Thymus (tissue), 11 donors: ENCODE measurements at regions not wholly inside any gene's neighbourhood (a gene's known extent, or its start where the extent isn't known, plus 50 kb on each side); places are given as distances from the start of the nearest gene placed in this dataset.

ENCODE experiments used
- DNase-seq, 9 donors: peaks; one replicate each; pipeline ENCODE4 v3.0.0-alpha.2; 2013; ENCODE audit warnings: low spot score in 9 of 9, low read depth in 6 of 9, missing footprints in 1 of 9
- H3K27ac ChIP-seq, 2 donors: one replicate each; pipeline ENCODE4 v1.5.1; 2013; ENCODE audit warnings: control low read depth in 1 of 2, low read depth in 1 of 2, low read length in 1 of 2, mild to moderate bottlenecking in 1 of 2, moderate library complexity in 1 of 2
- H3K27me3 ChIP-seq, 2 donors: one replicate each; pipeline ENCODE4 v1.5.1; 2013; ENCODE audit warnings: low read length in 1 of 2; ENCODE audit not compliant: control insufficient read depth in 2 of 2, insufficient read depth in 1 of 2
- H3K36me3 ChIP-seq, 2 donors: one replicate each; pipeline ENCODE4 v1.5.1; 2013; ENCODE audit warnings: low read length in 1 of 2, mild to moderate bottlenecking in 1 of 2, moderate library complexity in 1 of 2; ENCODE audit not compliant: control insufficient read depth in 2 of 2, insufficient read depth in 2 of 2
- H3K4me1 ChIP-seq, 2 donors: one replicate each; pipeline ENCODE4 v1.5.1; 2013; ENCODE audit warnings: low read length in 2 of 2; ENCODE audit not compliant: control insufficient read depth in 2 of 2, insufficient read depth in 2 of 2
- H3K4me3 ChIP-seq, 2 donors: one replicate each; pipeline ENCODE4 v1.5.1; 2013; ENCODE audit warnings: low read length in 2 of 2, control low read depth in 1 of 2, mild to moderate bottlenecking in 1 of 2
- H3K9me3 ChIP-seq, 2 donors: one replicate each; pipeline ENCODE4 v1.5.1; 2013; ENCODE audit warnings: low read length in 1 of 2, mild to moderate bottlenecking in 1 of 2; ENCODE audit not compliant: control insufficient read depth in 2 of 2, insufficient read depth in 1 of 2
- WGBS: extraction: QIAGEN DNeasy Blood & Tissue Kit; methylation state at CpG from one replicate; pipeline ENCODE4 v1.1.7; 2013; 5-methylcytosine and 5-hydroxymethylcytosine counted together
- donor health status: healthy.

GRCh38 chr12:75974323-75975187 lies 57.0 kb downstream of the PHLDA1 start:
- H3K27me3 ChIP-seq = no peaks in the 10 kb centered on the region
- H3K27ac ChIP-seq = no peak overlapping the region
- no peak for DNase-seq
- 88% methylated on average over 5 of the region's 5 CpGs for WGBS
- no peaks in the 10 kb centered on the region for H3K36me3 ChIP-seq
- no peaks in the 10 kb centered on the region for H3K9me3 ChIP-seq
- peaks cover 0 to 7% of the 10 kb centered on the region in 2 donors for H3K4me1 ChIP-seq
- no peak overlapping the region for H3K4me3 ChIP-seq

GRCh38 chr12:75971253-75971652 lies 60.3 kb downstream of the PHLDA1 start:
- no peaks in the 10 kb centered on the region for H3K27me3 ChIP-seq
- WGBS = 95% methylated on average over 4 of the region's 4 CpGs
- DNase-seq = no peak
- no peaks in the 10 kb centered on the region for H3K36me3 ChIP-seq
- no peaks in the 10 kb centered on the region for H3K4me1 ChIP-seq
- no peak overlapping the region for H3K4me3 ChIP-seq
- H3K9me3 ChIP-seq = no peaks in the 10 kb centered on the region
- H3K27ac ChIP-seq = no peak overlapping the region

- WGBS = 88% methylated on average over 1 of the region's 1 CpG
- Histone ChIP-seq H3K27me3 (no peaks in the 10 kb centered on the region), H3K27ac (no peak overlapping the region), H3K4me1 (no peaks in the 10 kb centered on the region), H3K4me3 (no peak overlapping the region), H3K9me3 (no peaks in the 10 kb centered on the region), H3K36me3 (no peaks in the 10 kb centered on the region)
- no peak for DNase-seq
These were observed 61.3 kb downstream of the PHLDA1 start for GRCh38 chr12:75970310-75970709.

GRCh38 chr12:75969768-75970167 lies 61.8 kb downstream of the PHLDA1 start:
- H3K36me3 ChIP-seq = no peaks in the 10 kb centered on the region
- H3K27me3 ChIP-seq = no peaks in the 10 kb centered on the region
- no peaks in the 10 kb centered on the region for H3K9me3 ChIP-seq
- H3K4me3 ChIP-seq = no peak overlapping the region
- 89% methylated on average over 5 of the region's 5 CpGs for WGBS
- no peaks in the 10 kb centered on the region for H3K4me1 ChIP-seq
- DNase-seq = no peak
- no peak overlapping the region for H3K27ac ChIP-seq

- Histone ChIP-seq H3K36me3 (no peaks in the 10 kb centered on the region), H3K9me3 (no peaks in the 10 kb centered on the region), H3K27me3 (no peaks in the 10 kb centered on the region), H3K4me1 (no peaks in the 10 kb centered on the region), H3K27ac (no peak overlapping the region), H3K4me3 (no peak overlapping the region)
- 91% methylated on average over 2 of the region's 2 CpGs for WGBS
- peak in 1 of 9 donors; percentile 25 for DNase-seq
These were observed 65.9 kb downstream of the PHLDA1 start for GRCh38 chr12:75965661-75966060.

GRCh38 chr12:75964150-75964549 lies 67.4 kb downstream of the PHLDA1 start:
- WGBS = 45% methylated on average over 1 of the region's 1 CpG
- peak in 1 of 9 donors; percentile 30 for DNase-seq
- Histone ChIP-seq H3K27ac (no peak overlapping the region), H3K36me3 (no peaks in the 10 kb centered on the region), H3K4me3 (no peak overlapping the region), H3K27me3 (no peaks in the 10 kb centered on the region), H3K4me1 (peaks cover 0 to 12% of the 10 kb centered on the region in 2 donors), H3K9me3 (no peaks in the 10 kb centered on the region)

- no peak overlapping the region for H3K27ac ChIP-seq
- H3K4me1 ChIP-seq = peaks cover 0 to 13% of the 10 kb centered on the region in 2 donors
- no peak for DNase-seq
- H3K4me3 ChIP-seq = no peak overlapping the region
- H3K27me3 ChIP-seq = no peaks in the 10 kb centered on the region
- H3K36me3 ChIP-seq = no peaks in the 10 kb centered on the region
- no peaks in the 10 kb centered on the region for H3K9me3 ChIP-seq
- WGBS = 98% methylated on average over 4 of the region's 4 CpGs
These were observed 69.7 kb downstream of the PHLDA1 start for GRCh38 chr12:75961878-75962277.

GRCh38 chr12:75960954-75961661 lies 70.5 kb downstream of the PHLDA1 start:
- Histone ChIP-seq H3K9me3 (no peaks in the 10 kb centered on the region), H3K27ac (no peak overlapping the region), H3K27me3 (no peaks in the 10 kb centered on the region), H3K4me1 (peaks cover 0 to 13% of the 10 kb centered on the region in 2 donors), H3K4me3 (no peak overlapping the region), H3K36me3 (no peaks in the 10 kb centered on the region)
- DNase-seq = no peak
- 98% methylated on average over 6 of the region's 6 CpGs for WGBS
